Naive thymus-derived CD4-positive, alpha-beta T cell (primary cell): ENCODE measurements at regions not wholly inside any gene's neighbourhood (a gene's known extent, or its start where the extent isn't known, plus 50 kb on each side); places are given as distances from the start of the nearest gene placed in this dataset.
"Not testable (repeated sequence)": the region's sequence is repeated elsewhere in the genome, so short reads cannot be mapped to it uniquely, and the experiment has no call there.

ENCODE experiments used
- ATAC-seq: fragments of 150-1000 bp; cut with Tn5 transposase; 2 replicates; pipeline ENCODE4 v1.10.0; 2021; ENCODE audit warnings: mild to moderate bottlenecking, moderate library complexity
- CTCF ChIA-PET: fragments of 350-600 bp; sonication (Branson Sonifier 250); formaldehyde crosslinking; loops from one replicate; lab custom pipeline; 2021; ENCODE audit warnings: antibody characterized with exemption; lab: Charles Lee
- POLR2A ChIA-PET: fragments of 350-600 bp; sonication (Branson Sonifier 250); formaldehyde crosslinking; loops from one replicate; lab custom pipeline; 2021; ENCODE audit warnings: antibody characterized with exemption, inconsistent platforms; lab: Charles Lee
- DNase-seq, 9 donors: peaks; one replicate each; pipeline versions ENCODE4 v3.0.0 to v3.0.0-alpha.2; 2020 to 2022; ENCODE audit warnings: mixed read lengths in 1 of 9
- H3K27ac ChIP-seq: one replicate; pipeline ENCODE4 v1.7.0; 2013; ENCODE audit warnings: mild to moderate bottlenecking, low read depth, low read length, moderate library complexity
- H3K27me3 ChIP-seq, 2 donors: one replicate each; pipeline ENCODE4 v1.7.0; 2013; ENCODE audit warnings: low read length in 2 of 2, mild to moderate bottlenecking in 2 of 2, moderate library complexity in 2 of 2; ENCODE audit not compliant: control insufficient read depth in 2 of 2, insufficient read depth in 2 of 2
- H3K36me3 ChIP-seq, 3 experiments: 1 replicate in 2 of 3; 2 replicates in 1 of 3; pipeline ENCODE4 v1.7.0; 2013; ENCODE audit warnings: low read length in 3 of 3, mild to moderate bottlenecking in 3 of 3, moderate library complexity in 1 of 3; ENCODE audit not compliant: insufficient read depth in 3 of 3, control insufficient read depth in 2 of 3
- H3K4me1 ChIP-seq, 2 donors: one replicate each; pipeline ENCODE4 v1.7.0; 2013; ENCODE audit warnings: low read length in 2 of 2, mild to moderate bottlenecking in 2 of 2, moderate library complexity in 1 of 2; ENCODE audit not compliant: control insufficient read depth in 2 of 2, insufficient read depth in 2 of 2
- H3K4me3 ChIP-seq: 2 replicates; pipeline ENCODE4 v1.7.0; 2013; ENCODE audit warnings: mild to moderate bottlenecking, low read length
- H3K9me3 ChIP-seq, 3 experiments: 1 replicate in 2 of 3; 2 replicates in 1 of 3; pipeline ENCODE4 v1.7.0; 2013; ENCODE audit warnings: low read length in 3 of 3; ENCODE audit not compliant: control insufficient read depth in 2 of 3
- H3K27ac Mint-ChIP-seq, 9 donors: one replicate each; pipeline ENCODE4 v1.8.0; 2020 to 2022; ENCODE audit warnings: mixed read lengths in 9 of 9, mild to moderate bottlenecking in 8 of 9, moderate library complexity in 5 of 9, inconsistent platforms in 2 of 9
- H3K27me3 Mint-ChIP-seq, 5 donors: one replicate each; pipeline ENCODE4 v1.8.0; 2021 to 2022; ENCODE audit warnings: mixed read lengths in 5 of 5, mild to moderate bottlenecking in 1 of 5
- H3K36me3 Mint-ChIP-seq, 5 donors: one replicate each; pipeline ENCODE4 v1.8.0; 2020 to 2022; ENCODE audit warnings: mixed read lengths in 5 of 5, mild to moderate bottlenecking in 3 of 5, inconsistent platforms in 1 of 5
- H3K4me1 Mint-ChIP-seq, 7 donors: one replicate each; pipeline ENCODE4 v1.8.0; 2020 to 2022; ENCODE audit warnings: mixed read lengths in 7 of 7, mild to moderate bottlenecking in 3 of 7, inconsistent platforms in 1 of 7
- H3K4me3 Mint-ChIP-seq, 10 donors: one replicate each; pipeline ENCODE4 v1.8.0; 2020 to 2022; ENCODE audit warnings: mild to moderate bottlenecking in 10 of 10, mixed read lengths in 10 of 10, moderate library complexity in 6 of 10, inconsistent platforms in 2 of 10
- H3K9me3 Mint-ChIP-seq, 11 donors: one replicate each; pipeline ENCODE4 v1.8.0; 2020 to 2022; ENCODE audit warnings: mixed read lengths in 11 of 11, mild to moderate bottlenecking in 4 of 11, inconsistent platforms in 1 of 11, moderate library complexity in 1 of 11
- intact Hi-C, 2 donors: fragments of 100-400 bp; cut with micrococcal nuclease; formaldehyde crosslinking; loops; one replicate each; pipeline ENCODE4 v1.15.1; 2023

DNA sequence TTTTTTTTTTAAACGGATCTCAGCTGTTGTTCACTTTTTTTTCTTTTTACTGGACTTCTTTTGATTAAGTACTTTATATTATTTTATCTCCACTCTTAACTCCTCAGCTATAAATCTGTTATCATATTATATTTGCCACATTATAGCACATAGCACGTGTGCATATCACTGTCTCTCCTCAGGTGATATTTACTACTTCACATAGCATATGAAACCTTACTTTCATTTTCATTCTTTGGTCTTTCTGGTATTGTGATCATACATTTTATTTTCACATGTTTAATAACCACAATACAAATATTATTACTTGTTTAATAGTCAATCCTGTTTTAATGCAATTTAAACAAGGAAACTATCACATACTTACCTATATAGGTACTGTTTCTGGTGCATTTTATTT lies 993.1 kb upstream of the TMEFF2 start:
- no peaks in the 10 kb centered on the region for H3K4me1 ChIP-seq
- intact Hi-C loops: no loop called here
- Mint-ChIP-seq H3K9me3 (no peaks in the 10 kb centered on the region), H3K4me3 (peak overlapping the region in 5 of 10 donors; percentile 3 to 75 (median 53)), H3K4me1 (peaks cover 2 to 11% (median 7%) of the 10 kb centered on the region in 7 donors), H3K27ac (no peak overlapping the region), H3K36me3 (no peaks in the 10 kb centered on the region), H3K27me3 (no peaks in the 10 kb centered on the region)
- H3K9me3 ChIP-seq: no peaks in the 10 kb centered on the region
- DNase-seq (no peak), ATAC-seq (no peak)
- no peaks in the 10 kb centered on the region for H3K27me3 ChIP-seq
- no peaks in the 10 kb centered on the region for H3K36me3 ChIP-seq
- ChIA-PET POLR2A (no interaction called here), CTCF (no interaction called here)
- no peak overlapping the region for H3K27ac ChIP-seq
- H3K4me3 ChIP-seq: no peak overlapping the region

GRCh38 chr2:193170981-193171380 lies 976.2 kb upstream of the TMEFF2 start:
- DNase-seq, H3K27ac Mint-ChIP-seq, H3K4me1 ChIP-seq, H3K4me1 Mint-ChIP-seq, intact Hi-C loops, H3K4me3 Mint-ChIP-seq, H3K4me3 ChIP-seq, CTCF ChIA-PET, H3K27ac ChIP-seq, H3K36me3 ChIP-seq, ATAC-seq, H3K9me3 ChIP-seq, H3K27me3 ChIP-seq, H3K27me3 Mint-ChIP-seq, POLR2A ChIA-PET, H3K36me3 Mint-ChIP-seq, H3K9me3 Mint-ChIP-seq: not testable (repeated sequence)

DNA sequence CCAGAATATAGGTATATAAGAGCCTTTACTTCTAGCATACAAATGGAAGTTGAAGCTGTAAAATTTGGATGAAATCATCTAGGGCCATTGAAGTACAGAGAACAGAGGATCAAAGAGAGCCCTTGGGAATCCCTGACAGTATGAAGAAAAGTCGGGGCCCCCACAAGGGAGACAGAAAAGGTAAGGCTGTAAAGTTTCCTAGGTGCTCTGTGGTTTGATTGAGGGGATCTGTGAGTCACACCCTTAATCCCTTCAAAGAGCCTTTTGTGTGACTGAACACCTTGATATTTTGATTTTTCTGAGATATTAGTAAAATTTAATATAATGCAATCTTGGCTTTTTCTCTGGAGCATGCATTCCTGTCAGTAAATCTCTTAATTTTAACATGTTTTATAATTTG lies 961.7 kb upstream of the TMEFF2 start:
- ChIA-PET CTCF (no interaction called here), POLR2A (no interaction called here)
- Mint-ChIP-seq H3K27ac (no peak overlapping the region), H3K4me1 (peaks cover 0 to 2% (median 0%) of the 10 kb centered on the region in 7 donors), H3K9me3 (peaks cover 0 to 6% (median 0%) of the 10 kb centered on the region in 11 donors), H3K4me3 (no peak overlapping the region), H3K36me3 (no peaks in the 10 kb centered on the region), H3K27me3 (no peaks in the 10 kb centered on the region)
- no peak for DNase-seq
- H3K36me3 ChIP-seq: no peaks in the 10 kb centered on the region
- no peaks in the 10 kb centered on the region for H3K27me3 ChIP-seq
- no peak overlapping the region for H3K27ac ChIP-seq
- H3K4me3 ChIP-seq: no peak overlapping the region
- H3K4me1 ChIP-seq: no peaks in the 10 kb centered on the region
- intact Hi-C loops: no loop called here
- H3K9me3 ChIP-seq: no peaks in the 10 kb centered on the region
- no peak for ATAC-seq

GRCh38 chr2:193154076-193154475 lies 959.3 kb upstream of the TMEFF2 start:
- Mint-ChIP-seq H3K9me3 (peaks cover 0 to 3% (median 0%) of the 10 kb centered on the region in 11 donors), H3K27me3 (no peaks in the 10 kb centered on the region), H3K4me3 (no peak overlapping the region), H3K4me1 (no peaks in the 10 kb centered on the region), H3K27ac (no peak overlapping the region), H3K36me3 (no peaks in the 10 kb centered on the region)
- Histone ChIP-seq H3K4me3 (no peak overlapping the region), H3K9me3 (no peaks in the 10 kb centered on the region), H3K27ac (no peak overlapping the region), H3K27me3 (no peaks in the 10 kb centered on the region), H3K36me3 (no peaks in the 10 kb centered on the region), H3K4me1 (no peaks in the 10 kb centered on the region)
- ATAC-seq: no peak
- DNase-seq: no peak
- POLR2A ChIA-PET: no interaction called here
- intact Hi-C loops: no loop called here
- CTCF ChIA-PET: no interaction called here

DNA sequence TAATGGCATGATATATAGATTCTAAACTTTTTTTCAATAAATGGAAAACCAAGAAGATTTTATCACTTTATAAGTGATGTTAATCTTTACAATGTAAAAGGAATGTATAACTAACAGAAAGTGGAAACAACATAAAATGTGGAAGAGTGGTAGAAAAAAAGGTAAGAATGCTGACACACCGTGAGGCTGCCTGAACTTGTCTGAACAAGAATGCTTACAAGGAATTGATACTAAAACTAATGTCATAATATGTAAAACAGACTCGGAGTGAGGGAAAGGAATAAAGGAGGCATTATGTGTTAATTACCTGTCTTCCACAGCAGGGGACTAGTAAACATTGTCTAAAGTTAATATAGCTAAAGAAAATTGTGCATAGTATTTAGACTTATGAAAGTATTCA lies 958.8 kb upstream of the TMEFF2 start:
- Histone ChIP-seq H3K27ac (no peak overlapping the region), H3K4me1 (no peaks in the 10 kb centered on the region), H3K4me3 (no peak overlapping the region), H3K27me3 (no peaks in the 10 kb centered on the region), H3K9me3 (no peaks in the 10 kb centered on the region), H3K36me3 (no peaks in the 10 kb centered on the region)
- Mint-ChIP-seq H3K4me1 (no peaks in the 10 kb centered on the region), H3K36me3 (no peaks in the 10 kb centered on the region), H3K27me3 (no peaks in the 10 kb centered on the region), H3K27ac (no peak overlapping the region), H3K4me3 (no peak overlapping the region), H3K9me3 (peaks cover 0 to 3% (median 0%) of the 10 kb centered on the region in 11 donors)
- ATAC-seq (no peak), DNase-seq (no peak)
- POLR2A ChIA-PET: no interaction called here
- intact Hi-C loops: no loop called here
- CTCF ChIA-PET: no interaction called here

DNA sequence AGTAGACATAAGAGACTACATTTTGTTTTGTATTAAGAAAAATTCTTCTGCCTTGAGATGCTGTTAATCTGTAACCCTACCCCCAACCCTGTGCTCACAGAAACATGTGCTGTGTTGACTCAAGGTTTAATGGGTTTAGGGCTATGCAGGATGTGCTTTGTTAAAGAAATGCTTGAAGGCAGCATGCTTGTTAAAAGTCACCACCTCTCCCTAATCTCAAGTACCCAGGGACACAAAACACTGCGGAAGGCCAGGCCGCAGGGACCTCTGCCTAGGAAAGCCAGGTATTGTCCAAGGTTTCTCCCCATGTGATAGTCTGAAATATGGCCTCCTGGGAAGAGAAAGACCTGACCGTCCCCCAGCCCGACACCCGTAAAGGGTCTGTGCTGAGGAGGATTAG lies 947.7 kb upstream of the TMEFF2 start:
- ATAC-seq, H3K36me3 Mint-ChIP-seq, H3K36me3 ChIP-seq, H3K27ac ChIP-seq, intact Hi-C loops, CTCF ChIA-PET, H3K27me3 ChIP-seq, H3K4me3 ChIP-seq, H3K4me1 ChIP-seq, H3K4me3 Mint-ChIP-seq, DNase-seq, H3K9me3 ChIP-seq, H3K27ac Mint-ChIP-seq, H3K4me1 Mint-ChIP-seq, H3K27me3 Mint-ChIP-seq, POLR2A ChIA-PET: not testable (repeated sequence)
- peaks cover 0 to 14% (median 6%) of the 10 kb centered on the region in 11 donors for H3K9me3 Mint-ChIP-seq

DNA sequence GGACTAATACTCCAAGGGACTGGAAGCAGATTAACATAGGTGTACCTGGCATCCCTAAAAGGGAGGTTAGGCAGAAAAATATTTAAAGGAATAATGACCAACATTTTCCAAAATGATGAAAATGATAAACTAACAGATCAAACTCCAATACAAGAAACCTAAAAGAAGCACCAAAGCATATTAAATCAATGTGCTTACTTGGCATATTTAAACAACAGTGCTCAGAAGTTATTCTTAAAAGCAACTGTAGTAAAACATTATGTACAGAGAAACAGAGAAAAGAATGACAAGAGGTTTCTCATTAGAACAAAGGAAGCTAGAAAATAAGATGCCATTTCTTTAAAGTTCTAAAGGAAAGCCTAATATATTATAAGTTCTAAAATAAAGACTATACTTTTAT lies 947.3 kb upstream of the TMEFF2 start:
- ATAC-seq (no peak), DNase-seq (no peak)
- no peak overlapping the region for H3K4me3 Mint-ChIP-seq
- no peaks in the 10 kb centered on the region for H3K27me3 Mint-ChIP-seq
- no peaks in the 10 kb centered on the region for H3K36me3 ChIP-seq
- no peaks in the 10 kb centered on the region for H3K4me1 Mint-ChIP-seq
- ChIA-PET POLR2A (no interaction called here), CTCF (no interaction called here)
- no peak overlapping the region for H3K27ac Mint-ChIP-seq
- intact Hi-C loops: no loop called here
- peaks cover 0 to 3% of the 10 kb centered on the region in 2 donors for H3K27me3 ChIP-seq
- H3K27ac ChIP-seq: no peak overlapping the region
- peaks cover 0 to 14% (median 4%) of the 10 kb centered on the region in 11 donors for H3K9me3 Mint-ChIP-seq
- peaks cover 0 to 3% (median 0%) of the 10 kb centered on the region in 5 donors for H3K36me3 Mint-ChIP-seq
- H3K4me3 ChIP-seq: no peak overlapping the region
- no peaks in the 10 kb centered on the region for H3K4me1 ChIP-seq
- no peaks in the 10 kb centered on the region for H3K9me3 ChIP-seq
